Jurkat, Clone E6-1 (cell line): ENCODE measurements at regions not wholly inside any gene's neighbourhood (a gene's known extent, or its start where the extent isn't known, plus 50 kb on each side); places are given as distances from the start of the nearest gene placed in this dataset.

Experiments used
- DNase-seq: peaks from one replicate; pipeline ENCODE4 v3.0.0-alpha.2; 2011; ENCODE audit warnings: low read depth, low spot score
- H3K4me3 ChIP-seq: 2 replicates; pipeline ENCODE4 v1.5.1; 2011; ENCODE audit warnings: mild to moderate bottlenecking, low read length, control low read depth, moderate library complexity

DNA sequence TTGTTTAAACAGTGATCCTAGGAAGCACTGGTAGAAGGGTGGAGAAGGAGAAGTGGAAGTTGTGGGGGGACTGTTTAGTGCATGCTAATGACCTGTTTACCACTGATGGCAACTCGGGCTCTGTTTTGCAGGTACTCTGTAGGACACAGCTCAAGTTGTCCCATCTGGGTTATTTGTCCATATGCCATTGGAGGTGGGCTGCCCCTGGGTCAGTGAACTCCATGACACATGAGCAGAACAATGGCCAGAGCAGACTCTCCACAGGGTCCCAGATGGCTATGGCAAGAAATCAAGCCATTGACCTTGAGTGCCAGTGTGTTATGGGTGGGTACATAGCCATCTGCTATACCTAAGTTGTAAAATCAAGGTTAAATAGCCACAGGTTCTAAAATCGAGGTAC lies 175.9 kb downstream of the GAS1 start:
- no peak overlapping the region for H3K4me3 ChIP-seq
- DNase-seq, result no peak

DNA sequence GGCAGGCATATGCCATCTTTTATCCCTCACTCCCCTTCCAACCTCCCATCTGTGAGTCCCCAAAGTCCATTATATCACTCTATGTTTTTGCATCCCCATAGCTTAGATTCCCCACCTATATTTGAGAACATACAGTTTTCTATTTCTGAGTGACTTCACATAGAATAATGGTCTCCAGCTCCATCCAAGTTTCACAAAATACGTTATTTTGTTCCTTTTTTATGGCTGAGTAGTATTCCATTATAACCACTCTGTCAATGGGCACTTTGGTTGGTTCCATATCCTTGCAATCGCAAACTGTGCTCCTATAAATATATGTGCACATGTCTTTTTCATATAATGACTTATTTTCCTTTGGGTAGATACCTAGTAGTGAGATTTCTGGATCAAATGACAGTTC lies 178.6 kb downstream of the GAS1 start:
- no peak for DNase-seq

DNA sequence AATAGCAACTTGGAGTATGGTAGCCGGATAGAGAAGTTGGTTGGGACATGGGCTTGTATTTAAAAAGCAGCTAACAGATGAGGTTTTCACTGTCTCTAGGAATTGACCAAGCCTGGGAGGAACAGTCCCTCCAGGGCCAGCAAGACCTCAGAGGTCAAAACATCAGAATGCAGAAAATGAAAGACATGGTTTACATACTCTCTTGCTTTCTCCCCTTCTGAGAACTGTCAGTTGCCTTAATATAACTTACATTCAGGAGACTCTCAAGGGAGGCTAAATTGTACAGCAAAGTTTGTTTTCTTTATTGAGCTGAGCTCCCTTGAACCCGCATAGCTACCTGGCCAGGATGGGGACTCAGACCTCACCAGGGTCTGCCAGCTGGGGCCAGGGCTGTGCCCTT lies 179.3 kb downstream of the GAS1 start:
- no peak overlapping the region for H3K4me3 ChIP-seq
- no peak for DNase-seq

More for the DNA sequence above, 178.6 kb downstream of the GAS1 start:
- H3K4me3 ChIP-seq, result no peak overlapping the region

- no peak for DNase-seq
- H3K4me3 ChIP-seq, result no peak overlapping the region
Observed at GRCh38 chr9:86767373-86767772, 179.9 kb downstream of the GAS1 start.

GRCh38 chr9:86766912-86767311 lies 180.4 kb downstream of the GAS1 start:
- H3K4me3 ChIP-seq, result no peak overlapping the region
- no peak for DNase-seq

- H3K4me3 ChIP-seq, result no peak overlapping the region
- DNase-seq, result no peak
Observed at GRCh38 chr9:86766511-86766910, 180.8 kb downstream of the GAS1 start.

GRCh38 chr9:86765746-86766430 lies 181.4 kb downstream of the GAS1 start:
- DNase-seq, result no peak
- H3K4me3 ChIP-seq, result no peak overlapping the region

DNA sequence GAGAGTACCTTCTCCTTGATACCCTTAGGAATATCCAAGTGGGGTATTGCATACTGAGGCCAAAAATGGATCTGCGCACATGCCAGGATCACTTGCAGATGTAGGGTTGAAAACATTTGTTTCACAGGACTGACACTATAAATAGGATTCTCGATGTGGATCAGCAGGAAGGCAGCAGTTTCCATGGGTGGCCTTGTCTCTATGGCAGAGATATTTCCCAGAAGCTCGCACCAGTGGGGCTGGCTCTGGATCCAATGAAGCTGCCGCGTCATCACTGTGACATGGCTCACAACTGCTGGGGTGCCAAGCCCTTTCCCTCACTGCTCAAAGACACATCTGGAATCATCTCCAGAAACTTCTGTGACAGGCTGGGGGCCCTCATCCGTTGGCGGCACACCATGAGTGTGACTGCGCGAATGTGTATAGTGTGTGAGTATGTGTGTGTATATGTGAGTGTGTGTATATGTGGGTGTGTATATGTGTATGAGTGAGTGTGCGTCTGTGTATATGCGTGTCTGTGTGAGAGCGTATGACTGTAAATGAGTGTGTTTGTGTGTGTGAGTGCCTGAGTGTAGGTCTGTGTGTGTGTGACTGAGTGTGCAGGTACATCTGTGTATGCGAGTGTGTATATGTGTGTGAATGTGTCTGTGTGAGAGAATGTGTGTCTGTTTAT lies 182.5 kb downstream of the GAS1 start:
- DNase-seq, result no peak
- no peak overlapping the region for H3K4me3 ChIP-seq

- DNase-seq, result no peak
- H3K4me3 ChIP-seq, result no peak overlapping the region
Observed at GRCh38 chr9:86764221-86764624, 183.1 kb downstream of the GAS1 start.

GRCh38 chr9:86763791-86764190 lies 183.5 kb downstream of the GAS1 start:
- no peak for DNase-seq
- no peak overlapping the region for H3K4me3 ChIP-seq

- no peak overlapping the region for H3K4me3 ChIP-seq
- no peak for DNase-seq
Observed at GRCh38 chr9:86757382-86757720, 190.0 kb downstream of the GAS1 start.

GRCh38 chr9:86756576-86757381 lies 190.5 kb downstream of the GAS1 start:
- H3K4me3 ChIP-seq, result no peak overlapping the region
- no peak for DNase-seq

GRCh38 chr9:86755561-86755941 lies 191.8 kb downstream of the GAS1 start:
- no peak overlapping the region for H3K4me3 ChIP-seq
- no peak for DNase-seq

DNA sequence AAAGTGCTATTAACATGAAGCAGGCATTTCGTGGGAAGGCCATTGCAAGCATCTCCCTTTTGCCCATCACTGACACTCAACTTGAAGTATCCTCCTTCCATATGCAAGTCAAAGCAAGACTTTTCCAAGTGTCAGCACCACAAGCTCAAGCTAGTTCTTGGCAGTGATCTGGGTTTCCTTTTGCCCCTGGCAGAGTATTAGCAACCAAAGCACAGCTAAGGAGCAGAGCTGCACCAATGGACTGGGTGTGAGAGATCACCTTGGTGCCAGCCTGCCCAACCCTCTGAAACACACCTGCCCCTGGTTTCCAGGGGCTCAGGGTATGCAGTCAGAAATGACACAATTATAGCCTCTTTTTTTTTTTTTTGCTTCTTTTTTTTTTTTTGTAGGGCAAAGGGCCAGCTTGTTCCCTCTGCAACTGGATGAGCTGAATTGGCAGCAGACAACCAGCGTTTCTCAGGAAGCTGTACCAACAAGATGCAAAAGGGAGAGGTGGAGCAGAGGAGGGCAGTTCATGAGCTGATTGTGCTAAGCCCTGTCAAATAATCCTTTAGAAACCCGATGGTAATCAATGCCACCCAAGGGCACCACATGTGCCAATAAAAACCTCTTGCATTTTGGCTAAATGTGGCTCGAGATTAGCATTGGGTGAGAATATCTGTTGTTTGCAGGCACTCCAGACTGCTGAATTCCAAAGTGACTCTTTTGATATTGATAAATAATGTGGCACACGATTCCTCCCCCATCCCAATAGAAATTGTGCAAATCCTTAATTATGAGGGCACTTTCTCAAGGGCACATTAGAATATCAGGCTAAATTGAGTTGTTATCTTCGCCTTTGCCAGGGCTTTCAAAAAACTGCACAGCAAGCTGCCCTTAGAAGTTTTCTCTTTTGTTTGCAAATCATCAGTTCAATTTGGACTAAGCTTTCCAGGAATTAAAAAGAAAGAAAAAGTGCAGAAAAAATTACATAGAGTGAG lies 192.4 kb downstream of the GAS1 start:
- no peak for DNase-seq
- H3K4me3 ChIP-seq, result no peak overlapping the region

- H3K4me3 ChIP-seq, result no peak overlapping the region
- DNase-seq, result no peak
Observed at GRCh38 chr9:86753836-86754235, 193.5 kb downstream of the GAS1 start.

DNA sequence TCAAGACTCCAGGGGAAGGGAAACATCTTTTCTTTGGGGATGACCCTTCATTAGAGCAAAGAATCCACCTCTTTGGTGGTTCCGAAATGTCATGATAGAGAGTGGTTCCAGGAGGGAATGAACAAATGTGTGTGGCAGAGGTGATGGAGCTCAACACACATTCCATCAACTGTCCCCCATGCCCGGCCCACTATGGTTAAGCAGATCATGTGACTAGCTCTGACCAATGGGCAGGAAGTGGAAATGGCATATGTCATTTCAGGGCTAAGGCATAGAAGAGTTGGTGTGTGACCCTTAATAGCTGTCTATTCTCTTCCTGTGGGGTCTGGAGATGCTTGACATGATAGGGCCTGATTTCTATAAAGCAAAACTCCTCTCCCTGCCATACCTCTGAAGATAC lies 194.6 kb downstream of the GAS1 start:
- no peak for DNase-seq
- H3K4me3 ChIP-seq, result no peak overlapping the region

DNA sequence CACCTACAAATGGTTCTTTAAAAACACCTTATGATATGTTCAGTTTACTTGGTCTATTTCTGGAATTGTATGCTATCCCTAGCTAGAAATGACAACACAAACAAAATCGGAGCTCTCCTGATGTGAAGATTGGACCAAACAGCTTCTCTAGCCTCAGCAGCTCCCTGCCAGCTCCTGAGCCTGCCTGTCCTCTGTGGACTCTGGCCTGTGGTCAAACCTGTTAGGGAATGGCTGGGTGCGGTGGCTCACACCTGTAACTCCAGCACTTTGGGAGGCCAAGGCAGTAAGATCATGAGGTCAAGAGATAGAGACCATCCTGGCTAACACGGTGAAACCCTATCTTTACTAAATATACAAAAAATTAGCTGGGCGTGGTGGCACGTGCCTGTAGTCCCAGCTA lies 195.3 kb downstream of the GAS1 start:
- no peak for DNase-seq

DNA sequence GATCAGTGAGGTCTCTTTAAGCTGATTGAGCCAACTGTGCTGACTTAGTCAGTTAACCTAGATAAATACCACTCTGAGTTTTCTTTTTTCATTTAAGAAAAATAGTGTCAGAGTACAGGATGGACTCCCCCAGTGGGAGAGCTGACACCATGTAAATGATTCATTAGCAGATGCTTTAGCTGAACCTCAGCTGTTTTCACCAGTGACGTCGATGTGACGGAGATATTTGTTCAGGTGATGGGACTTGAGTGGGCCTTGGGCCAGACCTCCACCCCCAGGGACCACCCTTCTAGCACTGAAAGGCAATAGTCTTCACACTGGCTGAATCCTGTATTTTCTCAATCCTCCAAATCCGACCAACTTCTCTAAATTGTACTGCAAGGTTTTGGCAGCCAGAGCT lies 196.1 kb downstream of the GAS1 start:
- no peak overlapping the region for H3K4me3 ChIP-seq
- no peak for DNase-seq

More for the DNA sequence above, 195.3 kb downstream of the GAS1 start:
- H3K4me3 ChIP-seq, result no peak overlapping the region

GRCh38 chr9:86749894-86750255 lies 197.4 kb downstream of the GAS1 start:
- H3K4me3 ChIP-seq, result no peak overlapping the region
- no peak for DNase-seq
